ENCODE measurements at regions not wholly inside any gene's neighbourhood (a gene's known extent, or its start where the extent isn't known, plus 50 kb on each side); places are given as distances from the start of the nearest gene placed in this dataset.

- BruUV-seq (replicated peaks), result no TSS peak
- Histone ChIP-seq H3K4me1 (ENCODE audit: insufficient read depth, low read length, poor library complexity, severe bottlenecking) (no peaks in the 10 kb centered on the region), H3K27ac (ENCODE audit: low read depth, low read length, poor library complexity, severe bottlenecking) (no peak overlapping the region), H3K36me3 (ENCODE audit: insufficient read depth, low read length, poor library complexity, severe bottlenecking) (no peaks in the 10 kb centered on the region), H3K27me3 (replicated peaks; ENCODE audit: insufficient read depth, low read depth, low read length, poor library complexity) (no peaks in the 10 kb centered on the region), H3K4me3 (ENCODE audit: low read depth, low read length, poor library complexity, severe bottlenecking) (no peak overlapping the region), H3K9me3 (ENCODE audit: low read depth, low read length, poor library complexity, severe bottlenecking) (no peaks in the 10 kb centered on the region)
- TF ChIP-seq CTCF (conservative IDR thresholded peaks at IDR 0.05; ENCODE audit: low read depth, low read length) (no peak), EZH2 (IDR thresholded peaks at IDR 0.05; ENCODE audit: borderline replicate concordance, low read depth, low read length, poor library complexity, severe bottlenecking) (no peak)
- POLR2A ChIA-PET (ENCODE audit: low non-redundant PET), result no interaction called here
- intact Hi-C loops (cut with micrococcal nuclease; ENCODE audit: unreplicated experiment), result no loop called here
- CTCF ChIA-PET, result no interaction called here
- no peak for DNase-seq (ENCODE audit: low spot score)
Observed at GRCh38 chr2:105625632-105626031, 119.1 kb upstream of the NCK2 start.

- Histone ChIP-seq H3K27me3 (replicated peaks; ENCODE audit: insufficient read depth, low read depth, low read length, poor library complexity) (no peaks in the 10 kb centered on the region), H3K27ac (ENCODE audit: low read depth, low read length, poor library complexity, severe bottlenecking) (no peak overlapping the region), H3K4me3 (ENCODE audit: low read depth, low read length, poor library complexity, severe bottlenecking) (no peak overlapping the region), H3K4me1 (ENCODE audit: insufficient read depth, low read length, poor library complexity, severe bottlenecking) (no peaks in the 10 kb centered on the region), H3K36me3 (ENCODE audit: insufficient read depth, low read length, poor library complexity, severe bottlenecking) (no peaks in the 10 kb centered on the region), H3K9me3 (ENCODE audit: low read depth, low read length, poor library complexity, severe bottlenecking) (no peaks in the 10 kb centered on the region)
- intact Hi-C loops (cut with micrococcal nuclease; ENCODE audit: unreplicated experiment), result no loop called here
- TF ChIP-seq CTCF (conservative IDR thresholded peaks at IDR 0.05; ENCODE audit: low read depth, low read length), result no peak
- TF ChIP-seq EZH2 (IDR thresholded peaks at IDR 0.05; ENCODE audit: borderline replicate concordance, low read depth, low read length, poor library complexity, severe bottlenecking), result no peak
- no TSS peak for BruUV-seq (replicated peaks)
- DNase-seq (ENCODE audit: low spot score), result no peak
- ChIA-PET POLR2A (ENCODE audit: low non-redundant PET) (no interaction called here), CTCF (no interaction called here)
Observed at GRCh38 chr2:105621038-105621437, 123.7 kb upstream of the NCK2 start.

- CTCF ChIA-PET, result no interaction called here
- Histone ChIP-seq H3K27me3 (replicated peaks; ENCODE audit: insufficient read depth, low read depth, low read length, poor library complexity) (no peaks in the 10 kb centered on the region), H3K9me3 (ENCODE audit: low read depth, low read length, poor library complexity, severe bottlenecking) (no peaks in the 10 kb centered on the region), H3K36me3 (ENCODE audit: insufficient read depth, low read length, poor library complexity, severe bottlenecking) (no peaks in the 10 kb centered on the region), H3K27ac (ENCODE audit: low read depth, low read length, poor library complexity, severe bottlenecking) (no peak overlapping the region), H3K4me3 (ENCODE audit: low read depth, low read length, poor library complexity, severe bottlenecking) (no peak overlapping the region), H3K4me1 (ENCODE audit: insufficient read depth, low read length, poor library complexity, severe bottlenecking) (no peaks in the 10 kb centered on the region)
- POLR2A ChIA-PET (ENCODE audit: low non-redundant PET), result no interaction called here
- no peak for TF ChIP-seq EZH2 (IDR thresholded peaks at IDR 0.05; ENCODE audit: borderline replicate concordance, low read depth, low read length, poor library complexity, severe bottlenecking)
- no peak for TF ChIP-seq CTCF (conservative IDR thresholded peaks at IDR 0.05; ENCODE audit: low read depth, low read length)
- no TSS peak for BruUV-seq (replicated peaks)
- intact Hi-C loops (cut with micrococcal nuclease; ENCODE audit: unreplicated experiment), result no loop called here
- DNase-seq (ENCODE audit: low spot score), result no peak
Observed at GRCh38 chr2:105618351-105618659, 126.4 kb upstream of the NCK2 start.
